SU-DHL-6 (cell line): ENCODE measurements at regions not wholly inside any gene's neighbourhood (a gene's known extent, or its start where the extent isn't known, plus 50 kb on each side); places are given as distances from the start of the nearest gene placed in this dataset.

Experiments
- EZH2phosphoT487 ChIP-seq: fragments of 200-600 bp; sonication (generic), shearing (Covaris generic); conservative IDR thresholded peaks from 2 replicates; pipeline ENCODE4 v1.6.1; 2018; ENCODE audit warnings: mild to moderate bottlenecking, antibody characterized with exemption, low read length, moderate library complexity, mixed read lengths
- TF ChIP-seq, protein P1 (sequence below): fragments of 200-600 bp; sonication (generic); IDR thresholded peaks from one replicate; pipeline ENCODE4 v1.5.1; 2017; ENCODE audit warnings: antibody characterized with exemption, mild to moderate bottlenecking, low read length, moderate library complexity; ENCODE audit not compliant: insufficient read depth, poor library complexity, severe bottlenecking

- TF ChIP-seq, protein P1, sequence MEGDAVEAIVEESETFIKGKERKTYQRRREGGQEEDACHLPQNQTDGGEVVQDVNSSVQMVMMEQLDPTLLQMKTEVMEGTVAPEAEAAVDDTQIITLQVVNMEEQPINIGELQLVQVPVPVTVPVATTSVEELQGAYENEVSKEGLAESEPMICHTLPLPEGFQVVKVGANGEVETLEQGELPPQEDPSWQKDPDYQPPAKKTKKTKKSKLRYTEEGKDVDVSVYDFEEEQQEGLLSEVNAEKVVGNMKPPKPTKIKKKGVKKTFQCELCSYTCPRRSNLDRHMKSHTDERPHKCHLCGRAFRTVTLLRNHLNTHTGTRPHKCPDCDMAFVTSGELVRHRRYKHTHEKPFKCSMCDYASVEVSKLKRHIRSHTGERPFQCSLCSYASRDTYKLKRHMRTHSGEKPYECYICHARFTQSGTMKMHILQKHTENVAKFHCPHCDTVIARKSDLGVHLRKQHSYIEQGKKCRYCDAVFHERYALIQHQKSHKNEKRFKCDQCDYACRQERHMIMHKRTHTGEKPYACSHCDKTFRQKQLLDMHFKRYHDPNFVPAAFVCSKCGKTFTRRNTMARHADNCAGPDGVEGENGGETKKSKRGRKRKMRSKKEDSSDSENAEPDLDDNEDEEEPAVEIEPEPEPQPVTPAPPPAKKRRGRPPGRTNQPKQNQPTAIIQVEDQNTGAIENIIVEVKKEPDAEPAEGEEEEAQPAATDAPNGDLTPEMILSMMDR: no peak
- no peak for TF ChIP-seq EZH2phosphoT487
Measured at GRCh38 chr15:31158858-31159569, 57.5 kb upstream of the TRPM1 start.
